Left lung (tissue), 4 donors: ENCODE measurements at regions not wholly inside any gene's neighbourhood (a gene's known extent, or its start where the extent isn't known, plus 50 kb on each side); places are given as distances from the start of the nearest gene placed in this dataset.

ENCODE experiments used
- ATAC-seq: fragments of 200-7000 bp; cut with Tn5 transposase; one replicate; pipeline ENCODE4 v1.9.1; 2020; ENCODE audit warnings: moderate library complexity
- DNase-seq, 4 donors: peaks; one replicate each; pipeline ENCODE4 v3.0.0-alpha.2; 2013 to 2020
- H3K27ac ChIP-seq, 2 donors: fragments of 200-600 bp; sonication (generic) in 1 of 2; one replicate each; pipeline versions ENCODE4 v1.5.0 to v1.8.0; 2020 to 2021
- H3K27me3 ChIP-seq, 2 donors: fragments of 200-600 bp; sonication (generic) in 1 of 2; one replicate each; pipeline versions ENCODE4 v1.5.0 to v1.8.0; 2020 to 2021
- H3K36me3 ChIP-seq, 2 donors: fragments of 200-600 bp; sonication (generic) in 1 of 2; one replicate each; pipeline versions ENCODE4 v1.5.0 to v1.8.0; 2020 to 2021
- H3K4me1 ChIP-seq, 2 donors: fragments of 200-600 bp; one replicate each; pipeline ENCODE4 v1.8.0; 2021
- H3K4me3 ChIP-seq, 2 donors: fragments of 200-600 bp; sonication (generic) in 1 of 2; one replicate each; pipeline versions ENCODE4 v1.5.0 to v1.8.0; 2020 to 2021; ENCODE audit warnings: mild to moderate bottlenecking in 1 of 2
- H3K9me3 ChIP-seq, 2 donors: fragments of 200-600 bp; sonication (generic) in 1 of 2; one replicate each; pipeline versions ENCODE4 v1.5.0 to v1.8.0; 2020 to 2021
- intact Hi-C, 2 donors: fragments of 100-400 bp; cut with DNase I; formaldehyde crosslinking; loops; one replicate each; pipeline versions ENCODE4 v1.11.2 to v1.14.2; 2022
- TF ChIP-seq, protein P1 (sequence below), 2 donors: fragments of 200-600 bp; sonication (generic) in 1 of 2; IDR thresholded peaks; one replicate each; pipeline versions ENCODE4 v1.5.0 to v1.8.0; 2021; ENCODE audit warnings: antibody characterized with exemption in 2 of 2
- donor health status: DM: no; HTN: yes; CAD: no.
- donor health status: DM: no; HTN: no; CAD: no.

DNA sequence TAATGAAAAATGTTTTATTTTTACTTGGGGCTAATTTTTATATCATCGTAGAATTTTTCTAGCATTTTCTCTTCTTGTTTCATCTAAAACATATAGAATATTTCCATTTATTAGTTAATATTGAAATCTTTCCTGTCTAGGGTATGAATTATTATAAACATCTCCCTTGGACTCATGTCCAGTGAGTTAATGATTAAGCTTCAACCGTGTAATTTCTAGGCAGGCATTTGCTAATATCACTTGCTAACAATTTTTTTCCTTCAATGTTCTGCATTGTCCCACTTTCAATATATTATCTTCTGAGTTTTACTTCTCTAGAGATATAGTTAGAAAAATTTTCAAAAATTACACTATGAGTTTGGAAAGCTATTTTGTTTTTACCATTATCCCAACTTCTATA is 1371.6 kb upstream of the EPHA6 start:
- intact Hi-C loops, result no loop called here
- Histone ChIP-seq H3K27ac (no peak overlapping the region), H3K9me3 (no peaks in the 10 kb centered on the region), H3K36me3 (no peaks in the 10 kb centered on the region), H3K4me3 (no peak overlapping the region), H3K4me1 (no peaks in the 10 kb centered on the region), H3K27me3 (no peaks in the 10 kb centered on the region)
- TF ChIP-seq, protein P1, sequence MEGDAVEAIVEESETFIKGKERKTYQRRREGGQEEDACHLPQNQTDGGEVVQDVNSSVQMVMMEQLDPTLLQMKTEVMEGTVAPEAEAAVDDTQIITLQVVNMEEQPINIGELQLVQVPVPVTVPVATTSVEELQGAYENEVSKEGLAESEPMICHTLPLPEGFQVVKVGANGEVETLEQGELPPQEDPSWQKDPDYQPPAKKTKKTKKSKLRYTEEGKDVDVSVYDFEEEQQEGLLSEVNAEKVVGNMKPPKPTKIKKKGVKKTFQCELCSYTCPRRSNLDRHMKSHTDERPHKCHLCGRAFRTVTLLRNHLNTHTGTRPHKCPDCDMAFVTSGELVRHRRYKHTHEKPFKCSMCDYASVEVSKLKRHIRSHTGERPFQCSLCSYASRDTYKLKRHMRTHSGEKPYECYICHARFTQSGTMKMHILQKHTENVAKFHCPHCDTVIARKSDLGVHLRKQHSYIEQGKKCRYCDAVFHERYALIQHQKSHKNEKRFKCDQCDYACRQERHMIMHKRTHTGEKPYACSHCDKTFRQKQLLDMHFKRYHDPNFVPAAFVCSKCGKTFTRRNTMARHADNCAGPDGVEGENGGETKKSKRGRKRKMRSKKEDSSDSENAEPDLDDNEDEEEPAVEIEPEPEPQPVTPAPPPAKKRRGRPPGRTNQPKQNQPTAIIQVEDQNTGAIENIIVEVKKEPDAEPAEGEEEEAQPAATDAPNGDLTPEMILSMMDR (IDR thresholded peaks at IDR 0.05), result no peak
- DNase-seq (no peak), ATAC-seq (no peak)

DNA sequence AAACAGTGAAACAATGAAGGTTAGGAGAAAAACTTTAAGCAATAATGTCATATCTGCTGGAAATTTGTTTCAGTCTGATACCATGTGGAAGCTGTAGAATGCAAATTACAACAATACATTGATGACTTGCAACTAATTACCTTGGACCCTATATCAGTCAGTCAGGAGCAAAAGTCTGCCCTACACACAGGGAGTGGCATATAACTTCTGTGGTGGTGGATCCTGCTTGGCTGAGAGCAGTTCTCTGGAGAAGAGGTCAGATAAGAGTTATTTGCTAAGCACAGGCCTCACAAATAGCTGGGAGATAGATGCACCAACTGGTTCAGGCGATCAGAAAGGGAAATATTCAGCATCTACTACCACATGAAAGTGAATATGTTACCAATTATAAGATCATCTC is 1364.6 kb upstream of the EPHA6 start:
- DNase-seq (no peak), ATAC-seq (no peak)
- Histone ChIP-seq H3K36me3 (no peaks in the 10 kb centered on the region), H3K4me1 (no peaks in the 10 kb centered on the region), H3K27me3 (no peaks in the 10 kb centered on the region), H3K4me3 (no peak overlapping the region), H3K27ac (no peak overlapping the region), H3K9me3 (no peaks in the 10 kb centered on the region)
- TF ChIP-seq, protein P1 (IDR thresholded peaks at IDR 0.05), result no peak
- intact Hi-C loops, result no loop called here

DNA sequence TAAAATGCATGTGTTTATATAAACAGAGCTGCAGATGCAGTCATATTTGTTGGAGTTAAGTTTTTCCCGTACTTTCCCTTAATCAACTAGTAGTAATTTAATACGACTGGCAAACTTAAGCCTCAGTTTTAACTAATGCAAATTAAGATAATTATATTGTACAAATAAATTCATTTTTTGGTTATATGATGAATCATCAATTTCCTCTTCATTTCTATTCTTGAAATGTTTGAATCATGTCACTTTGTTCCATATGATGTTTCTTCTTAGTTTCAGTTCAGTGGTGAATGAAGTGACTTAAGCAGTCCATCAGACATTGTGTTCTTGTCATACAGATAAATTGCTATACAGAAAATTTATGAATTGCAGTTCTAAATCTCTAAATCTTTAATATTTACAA is 1361.2 kb upstream of the EPHA6 start:
- H3K4me1 ChIP-seq, result no peaks in the 10 kb centered on the region
- intact Hi-C loops, result no loop called here
- no peaks in the 10 kb centered on the region for H3K27me3 ChIP-seq
- H3K27ac ChIP-seq, result no peak overlapping the region
- TF ChIP-seq, protein P1 (IDR thresholded peaks at IDR 0.05), result no peak
- DNase-seq, result no peak
- no peaks in the 10 kb centered on the region for H3K36me3 ChIP-seq
- H3K4me3 ChIP-seq, result no peak overlapping the region
- no peak for ATAC-seq
- H3K9me3 ChIP-seq, result no peaks in the 10 kb centered on the region

DNA sequence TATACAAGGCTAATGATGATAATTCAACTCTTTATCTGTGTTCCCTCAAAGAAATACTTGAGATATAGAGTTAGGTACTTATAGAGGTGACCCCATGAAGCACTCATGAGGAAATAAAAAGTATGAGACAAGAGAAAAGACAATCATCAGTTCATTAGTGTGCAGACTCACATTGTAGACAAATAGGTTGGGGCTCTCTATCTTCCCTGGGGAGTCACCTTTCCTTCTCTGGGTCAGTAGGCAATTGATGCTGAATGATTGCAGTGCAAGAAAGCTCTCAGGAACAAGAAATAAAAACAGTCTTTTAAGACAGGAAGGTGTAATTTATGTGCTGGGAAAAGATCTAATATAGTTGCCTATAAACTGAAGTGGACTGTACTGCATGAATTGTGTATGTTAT is 1357.6 kb upstream of the EPHA6 start:
- ATAC-seq (no peak), DNase-seq (no peak)
- no peaks in the 10 kb centered on the region for H3K9me3 ChIP-seq
- TF ChIP-seq, protein P1 (IDR thresholded peaks at IDR 0.05), result no peak
- no peaks in the 10 kb centered on the region for H3K36me3 ChIP-seq
- H3K4me3 ChIP-seq, result no peak overlapping the region
- intact Hi-C loops, result no loop called here
- no peak overlapping the region for H3K27ac ChIP-seq
- H3K27me3 ChIP-seq, result no peaks in the 10 kb centered on the region
- no peaks in the 10 kb centered on the region for H3K4me1 ChIP-seq

DNA sequence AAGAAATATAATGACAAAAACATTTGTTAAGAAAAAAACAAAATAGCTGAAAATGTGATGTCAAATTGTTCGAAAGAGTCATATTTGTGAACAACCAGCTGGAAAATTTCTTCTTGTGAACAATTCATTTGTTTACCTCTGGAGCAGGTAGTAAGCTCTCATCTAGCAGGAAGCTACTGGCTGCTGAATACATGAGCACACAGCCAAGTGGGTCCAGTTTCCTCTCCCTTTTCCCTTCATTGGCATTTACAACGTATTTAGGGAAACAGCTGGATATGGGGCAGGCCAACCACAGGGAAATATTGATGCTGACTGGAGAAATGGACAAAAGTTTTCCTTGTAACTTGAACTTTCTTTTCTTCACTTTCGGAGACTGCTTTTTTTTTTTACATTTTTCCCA is 1354.7 kb upstream of the EPHA6 start:
- TF ChIP-seq, protein P1 (IDR thresholded peaks at IDR 0.05), result no peak
- Histone ChIP-seq H3K4me1 (no peaks in the 10 kb centered on the region), H3K9me3 (no peaks in the 10 kb centered on the region), H3K27ac (no peak overlapping the region), H3K4me3 (no peak overlapping the region), H3K36me3 (no peaks in the 10 kb centered on the region), H3K27me3 (no peaks in the 10 kb centered on the region)
- ATAC-seq (no peak), DNase-seq (no peak)
- intact Hi-C loops, result no loop called here
